ENCODE measurements at regions not wholly inside any gene's neighbourhood (a gene's known extent, or its start where the extent isn't known, plus 50 kb on each side); places are given as distances from the start of the nearest gene placed in this dataset.

GRCh38 chr12:5259523-5259922, 172.4 kb upstream of the NTF3 start:
- H3K79me2 ChIP-seq (ENCODE audit: control insufficient read depth, insufficient read depth, low read length): no peaks in the 10 kb centered on the region
- H3K9me3 ChIP-seq (replicated peaks; ENCODE audit: control insufficient read depth, insufficient read depth, low read length): no peaks in the 10 kb centered on the region
- no TSS peak for BruUV-seq (replicated peaks)
- H3K9me1 ChIP-seq (replicated peaks; ENCODE audit: control insufficient read depth, extremely low read depth, insufficient read depth, low read length): no peaks in the 10 kb centered on the region
- no peaks in the 10 kb centered on the region for H4K20me1 ChIP-seq (replicated peaks; ENCODE audit: control insufficient read depth, extremely low read depth, insufficient read depth, low read length)
- dilution Hi-C loops (cut with MboI; ENCODE audit: extremely low pct_ligation_motif_present, low sequenced_read_pairs): no loop called here
- TF ChIP-seq, protein P1, sequence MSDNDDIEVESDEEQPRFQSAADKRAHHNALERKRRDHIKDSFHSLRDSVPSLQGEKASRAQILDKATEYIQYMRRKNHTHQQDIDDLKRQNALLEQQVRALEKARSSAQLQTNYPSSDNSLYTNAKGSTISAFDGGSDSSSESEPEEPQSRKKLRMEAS (IDR thresholded peaks at IDR 0.05; ENCODE audit: insufficient read depth, insufficient read length): no peak
- TF ChIP-seq JUN (IDR thresholded peaks at IDR 0.05; ENCODE audit: borderline replicate concordance, insufficient read depth, insufficient read length, low read depth): no peak
- TF ChIP-seq, protein P2, sequence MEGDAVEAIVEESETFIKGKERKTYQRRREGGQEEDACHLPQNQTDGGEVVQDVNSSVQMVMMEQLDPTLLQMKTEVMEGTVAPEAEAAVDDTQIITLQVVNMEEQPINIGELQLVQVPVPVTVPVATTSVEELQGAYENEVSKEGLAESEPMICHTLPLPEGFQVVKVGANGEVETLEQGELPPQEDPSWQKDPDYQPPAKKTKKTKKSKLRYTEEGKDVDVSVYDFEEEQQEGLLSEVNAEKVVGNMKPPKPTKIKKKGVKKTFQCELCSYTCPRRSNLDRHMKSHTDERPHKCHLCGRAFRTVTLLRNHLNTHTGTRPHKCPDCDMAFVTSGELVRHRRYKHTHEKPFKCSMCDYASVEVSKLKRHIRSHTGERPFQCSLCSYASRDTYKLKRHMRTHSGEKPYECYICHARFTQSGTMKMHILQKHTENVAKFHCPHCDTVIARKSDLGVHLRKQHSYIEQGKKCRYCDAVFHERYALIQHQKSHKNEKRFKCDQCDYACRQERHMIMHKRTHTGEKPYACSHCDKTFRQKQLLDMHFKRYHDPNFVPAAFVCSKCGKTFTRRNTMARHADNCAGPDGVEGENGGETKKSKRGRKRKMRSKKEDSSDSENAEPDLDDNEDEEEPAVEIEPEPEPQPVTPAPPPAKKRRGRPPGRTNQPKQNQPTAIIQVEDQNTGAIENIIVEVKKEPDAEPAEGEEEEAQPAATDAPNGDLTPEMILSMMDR (IDR thresholded peaks at IDR 0.05; ENCODE audit: extremely low read depth in 1 of 2, insufficient read depth in 1 of 2, low read depth in 1 of 2, low read length in 2 of 2): no peak
- no peak for TF ChIP-seq FOS (IDR thresholded peaks at IDR 0.05; ENCODE audit: borderline replicate concordance, insufficient read depth, low read length)
- no peak for TF ChIP-seq EZH2 (IDR thresholded peaks at IDR 0.05; ENCODE audit: borderline replicate concordance, low read depth, low read length, severe bottlenecking)
- H3K4me1 ChIP-seq (ENCODE audit: control insufficient read depth, extremely low read depth, insufficient read depth, low read length): no peaks in the 10 kb centered on the region
- FAIRE-seq (no peak), DNase-seq (ENCODE audit: low read depth, low spot score) (no peak)
- H3K4me3 ChIP-seq (replicated peaks in 1 of 3; ENCODE audit: insufficient read depth in 1 of 3, low read depth in 1 of 3, low read length in 3 of 3): no peak overlapping the region
- H3K27ac ChIP-seq (ENCODE audit: insufficient read depth, low read depth, low read length): no peak overlapping the region
- H3K9ac ChIP-seq (replicated peaks; ENCODE audit: extremely low read depth, insufficient read depth, low read length): no peak overlapping the region
- H3K27me3 ChIP-seq (ENCODE audit: control insufficient read depth in 2 of 2, insufficient read depth in 2 of 2, low read length in 2 of 2): no peaks in the 10 kb centered on the region
- CTCF ChIA-PET: no interaction called here
- POLR2A ChIA-PET: no interaction called here
- no peak overlapping the region for H2AFZ ChIP-seq (ENCODE audit: low read depth, low read length)
- intact Hi-C loops (cut with micrococcal nuclease): no loop called here
- H3K4me2 ChIP-seq (ENCODE audit: insufficient read depth, low read length): no peak overlapping the region
- H3K36me3 ChIP-seq (ENCODE audit: control insufficient read depth in 2 of 2, extremely low read depth in 1 of 2, insufficient read depth in 2 of 2, low read length in 2 of 2): no peaks in the 10 kb centered on the region

GRCh38 chr12:5260086-5260485, 171.8 kb upstream of the NTF3 start:
- no peak overlapping the region for H3K9ac ChIP-seq (replicated peaks; ENCODE audit: extremely low read depth, insufficient read depth, low read length)
- FAIRE-seq (no peak), DNase-seq (ENCODE audit: low read depth, low spot score) (no peak)
- H3K27ac ChIP-seq (ENCODE audit: insufficient read depth, low read depth, low read length): no peak overlapping the region
- H3K4me1 ChIP-seq (ENCODE audit: control insufficient read depth, extremely low read depth, insufficient read depth, low read length): no peaks in the 10 kb centered on the region
- no peaks in the 10 kb centered on the region for H3K27me3 ChIP-seq (ENCODE audit: control insufficient read depth in 2 of 2, insufficient read depth in 2 of 2, low read length in 2 of 2)
- no peaks in the 10 kb centered on the region for H3K36me3 ChIP-seq (ENCODE audit: control insufficient read depth in 2 of 2, extremely low read depth in 1 of 2, insufficient read depth in 2 of 2, low read length in 2 of 2)
- dilution Hi-C loops (cut with MboI; ENCODE audit: extremely low pct_ligation_motif_present, low sequenced_read_pairs) (no loop called here), intact Hi-C loops (cut with micrococcal nuclease) (no loop called here)
- no peak overlapping the region for H3K4me3 ChIP-seq (replicated peaks in 1 of 3; ENCODE audit: insufficient read depth in 1 of 3, low read depth in 1 of 3, low read length in 3 of 3)
- H2AFZ ChIP-seq (ENCODE audit: low read depth, low read length): no peak overlapping the region
- CTCF ChIA-PET: no interaction called here
- H3K9me3 ChIP-seq (replicated peaks; ENCODE audit: control insufficient read depth, insufficient read depth, low read length): no peaks in the 10 kb centered on the region
- TF ChIP-seq, protein P1 (IDR thresholded peaks at IDR 0.05; ENCODE audit: insufficient read depth, insufficient read length): no peak
- TF ChIP-seq MYC (IDR thresholded peaks at IDR 0.05; ENCODE audit: low read depth, low read length) (no peak), POLR2A (IDR thresholded peaks at IDR 0.05; ENCODE audit: low read depth, low read length) (no peak), EZH2 (IDR thresholded peaks at IDR 0.05; ENCODE audit: borderline replicate concordance, low read depth, low read length, severe bottlenecking) (no peak), FOS (IDR thresholded peaks at IDR 0.05; ENCODE audit: borderline replicate concordance, insufficient read depth, low read length) (no peak), GATA2 (IDR thresholded peaks at IDR 0.05; ENCODE audit: insufficient read depth, insufficient read length, low read depth, low read length) (no peak), JUN (IDR thresholded peaks at IDR 0.05; ENCODE audit: borderline replicate concordance, insufficient read depth, insufficient read length, low read depth) (no peak), POLR2AphosphoS5 (IDR thresholded peaks at IDR 0.05; ENCODE audit: insufficient read depth, low read depth, low read length) (no peak)
- no TSS peak for BruUV-seq (replicated peaks)
- H3K9me1 ChIP-seq (replicated peaks; ENCODE audit: control insufficient read depth, extremely low read depth, insufficient read depth, low read length): no peaks in the 10 kb centered on the region
- H3K4me2 ChIP-seq (ENCODE audit: insufficient read depth, low read length): no peak overlapping the region
- no peaks in the 10 kb centered on the region for H3K79me2 ChIP-seq (ENCODE audit: control insufficient read depth, insufficient read depth, low read length)
- H4K20me1 ChIP-seq (replicated peaks; ENCODE audit: control insufficient read depth, extremely low read depth, insufficient read depth, low read length): no peaks in the 10 kb centered on the region
- POLR2A ChIA-PET: no interaction called here

Measured in endothelial cell of umbilical vein (primary cell).